ENCODE measurements at regions not wholly inside any gene's neighbourhood (a gene's known extent, or its start where the extent isn't known, plus 50 kb on each side); places are given as distances from the start of the nearest gene placed in this dataset.

GRCh38 chr4:162650166-162650565 lies 486.4 kb upstream of the FSTL5 start (continued):
- TF ChIP-seq SUZ12 (IDR thresholded peaks at IDR 0.05; ENCODE audit: low read length) (no peak), KDM4A (IDR thresholded peaks at IDR 0.05; ENCODE audit: low read depth, low read length, severe bottlenecking) (no peak)

Measured in H1 (cell line).